ENCODE measurements at regions not wholly inside any gene's neighbourhood (a gene's known extent, or its start where the extent isn't known, plus 50 kb on each side); places are given as distances from the start of the nearest gene placed in this dataset.

GRCh38 chr6:139982652-139983295 lies 608.3 kb upstream of the CITED2 start:
- TF ChIP-seq POLR2AphosphoS5 (IDR thresholded peaks at IDR 0.05) (no peak), CTCF (IDR thresholded peaks at IDR 0.05) (no peak)
